HG02981 (cell line): ENCODE measurements at regions not wholly inside any gene's neighbourhood (a gene's known extent, or its start where the extent isn't known, plus 50 kb on each side); places are given as distances from the start of the nearest gene placed in this dataset.
"Not testable (repeated sequence)": the region's sequence is repeated elsewhere in the genome, so short reads cannot be mapped to it uniquely, and the experiment has no call there.

Source experiments
- ATAC-seq: cut with Tn5 transposase; IDR thresholded peaks from one replicate; pipeline ENCODE4 v1.9.1; 2021; ENCODE audit warnings: mild to moderate bottlenecking, moderate library complexity; ENCODE audit not compliant: unreplicated experiment

- no peak for ATAC-seq
Observed at GRCh38 chr1:214859647-214860046, 222.9 kb upstream of the KCNK2 start.

- no peak for ATAC-seq
Observed at GRCh38 chr1:214861615-214862014, 220.9 kb upstream of the KCNK2 start.

GRCh38 chr1:214862421-214862820 lies 220.1 kb upstream of the KCNK2 start:
- no peak for ATAC-seq

- no peak for ATAC-seq
Observed at GRCh38 chr1:214864896-214865688, 217.4 kb upstream of the KCNK2 start.

GRCh38 chr1:214870426-214870825 lies 212.1 kb upstream of the KCNK2 start:
- not testable (repeated sequence) for ATAC-seq

GRCh38 chr1:214880956-214881355 lies 201.6 kb upstream of the KCNK2 start:
- no peak for ATAC-seq

GRCh38 chr1:214882616-214883015 lies 199.9 kb upstream of the KCNK2 start:
- no peak for ATAC-seq

- no peak for ATAC-seq
Observed at GRCh38 chr1:214895011-214895600, 187.4 kb upstream of the KCNK2 start.

GRCh38 chr1:214896921-214897320 lies 185.6 kb upstream of the KCNK2 start:
- ATAC-seq, result no peak

- ATAC-seq, result no peak
Observed at GRCh38 chr1:214897581-214897980, 185.0 kb upstream of the KCNK2 start.

GRCh38 chr1:214898161-214898560 lies 184.4 kb upstream of the KCNK2 start:
- no peak for ATAC-seq

GRCh38 chr1:214898718-214899117 lies 183.8 kb upstream of the KCNK2 start:
- ATAC-seq, result no peak

GRCh38 chr1:214899908-214900460 lies 182.6 kb upstream of the KCNK2 start:
- no peak for ATAC-seq

- no peak for ATAC-seq
Observed at GRCh38 chr1:214900590-214900989, 181.9 kb upstream of the KCNK2 start.

- ATAC-seq, result no peak
Observed at GRCh38 chr1:214901718-214902117, 180.8 kb upstream of the KCNK2 start.

GRCh38 chr1:214902636-214903320 lies 179.8 kb upstream of the KCNK2 start:
- ATAC-seq, result no peak

GRCh38 chr1:214912127-214912526 lies 170.4 kb upstream of the KCNK2 start:
- no peak for ATAC-seq

GRCh38 chr1:214913966-214914365 lies 168.6 kb upstream of the KCNK2 start:
- no peak for ATAC-seq

GRCh38 chr1:214917081-214917635 lies 165.4 kb upstream of the KCNK2 start:
- no peak for ATAC-seq

GRCh38 chr1:214918745-214919144 lies 163.8 kb upstream of the KCNK2 start:
- ATAC-seq, result no peak

GRCh38 chr1:214920337-214920736 lies 162.2 kb upstream of the KCNK2 start:
- no peak for ATAC-seq
